Lower lobe of right lung (tissue), 2 donors: ENCODE measurements at regions not wholly inside any gene's neighbourhood (a gene's known extent, or its start where the extent isn't known, plus 50 kb on each side); places are given as distances from the start of the nearest gene placed in this dataset.
"Not testable (repeated sequence)": the region's sequence is repeated elsewhere in the genome, so short reads cannot be mapped to it uniquely, and the experiment has no call there.

Source experiments
- ATAC-seq, 2 donors: fragments of 200-7000 bp; cut with Tn5 transposase; one replicate each; pipeline ENCODE4 v1.9.1; 2020 to 2022; ENCODE audit warnings: mild to moderate bottlenecking in 2 of 2, moderate library complexity in 2 of 2
- DNase-seq: peaks from one replicate; pipeline ENCODE4 v3.0.0-alpha.2; 2020
- H3K27ac ChIP-seq: fragments of 200-600 bp; one replicate; pipeline ENCODE4 v1.8.0; 2022
- H3K27me3 ChIP-seq: fragments of 200-600 bp; one replicate; pipeline ENCODE4 v1.8.0; 2022; ENCODE audit warnings: low read depth
- H3K36me3 ChIP-seq: fragments of 200-600 bp; one replicate; pipeline ENCODE4 v1.8.0; 2022; ENCODE audit warnings: mild to moderate bottlenecking
- H3K4me1 ChIP-seq: fragments of 200-600 bp; one replicate; pipeline ENCODE4 v1.8.0; 2022
- H3K4me3 ChIP-seq: fragments of 200-600 bp; one replicate; pipeline ENCODE4 v1.8.0; 2022; ENCODE audit warnings: mild to moderate bottlenecking
- H3K9me3 ChIP-seq: fragments of 200-600 bp; one replicate; pipeline ENCODE4 v1.8.0; 2022
- CTCF ChIP-seq: fragments of 200-600 bp; IDR thresholded peaks from one replicate; pipeline ENCODE4 v1.8.0; 2022; ENCODE audit warnings: antibody characterized with exemption, mild to moderate bottlenecking
- intact Hi-C: fragments of 100-400 bp; cut with DNase I; formaldehyde crosslinking; loops from one replicate; pipeline ENCODE4 v1.11.0; 2022
- donor health status: DM: no; HTN: yes; CAD: no; lungs with severe emphysema.

- Histone ChIP-seq H3K9me3 (no peaks in the 10 kb centered on the region), H3K27me3 (no peaks in the 10 kb centered on the region), H3K36me3 (no peaks in the 10 kb centered on the region), H3K27ac (no peak overlapping the region), H3K4me1 (no peaks in the 10 kb centered on the region), H3K4me3 (no peak overlapping the region)
- no peak for ATAC-seq
- no peak for TF ChIP-seq CTCF
- no peak for DNase-seq
- intact Hi-C loops: no loop called here
Measured at GRCh38 chr5:25241981-25242380, 597.2 kb upstream of the CDH10 start.

- H3K27ac ChIP-seq, H3K27me3 ChIP-seq, H3K9me3 ChIP-seq, H3K4me3 ChIP-seq, H3K36me3 ChIP-seq, DNase-seq, ATAC-seq, H3K4me1 ChIP-seq, intact Hi-C loops: not testable (repeated sequence)
Measured at GRCh38 chr5:25238720-25239119, 593.9 kb upstream of the CDH10 start.

- no peaks in the 10 kb centered on the region for H3K36me3 ChIP-seq
- no peak overlapping the region for H3K27ac ChIP-seq
- ATAC-seq (no peak), DNase-seq (no peak)
- no peaks in the 10 kb centered on the region for H3K4me1 ChIP-seq
- TF ChIP-seq CTCF: no peak
- no peak overlapping the region for H3K4me3 ChIP-seq
- H3K9me3 ChIP-seq: no peaks in the 10 kb centered on the region
- no peaks in the 10 kb centered on the region for H3K27me3 ChIP-seq
- intact Hi-C loops: no loop called here
Measured at GRCh38 chr5:25224316-25224982, 579.7 kb upstream of the CDH10 start.

GRCh38 chr5:25199902-25200301 lies 555.1 kb upstream of the CDH10 start:
- H3K4me3 ChIP-seq, H3K9me3 ChIP-seq, H3K27me3 ChIP-seq, H3K27ac ChIP-seq, intact Hi-C loops, ATAC-seq, H3K36me3 ChIP-seq, DNase-seq, H3K4me1 ChIP-seq: not testable (repeated sequence)

GRCh38 chr5:25190521-25191000 lies 545.8 kb upstream of the CDH10 start:
- Histone ChIP-seq H3K9me3 (no peaks in the 10 kb centered on the region), H3K4me1 (no peaks in the 10 kb centered on the region), H3K27ac (no peak overlapping the region), H3K36me3 (no peaks in the 10 kb centered on the region), H3K27me3 (no peaks in the 10 kb centered on the region), H3K4me3 (no peak overlapping the region)
- peak in 1 of 2 donors; percentile 25 for ATAC-seq
- DNase-seq: no peak
- TF ChIP-seq CTCF: no peak
- intact Hi-C loops: no loop called here

- ATAC-seq: no peak
- no peak overlapping the region for H3K27ac ChIP-seq
- TF ChIP-seq CTCF: no peak
- H3K4me1 ChIP-seq: no peaks in the 10 kb centered on the region
- H3K9me3 ChIP-seq: no peaks in the 10 kb centered on the region
- no peak overlapping the region for H3K4me3 ChIP-seq
- no peaks in the 10 kb centered on the region for H3K36me3 ChIP-seq
- intact Hi-C loops: no loop called here
- no peak for DNase-seq
- H3K27me3 ChIP-seq: no peaks in the 10 kb centered on the region
Measured at GRCh38 chr5:25181249-25181648, 536.5 kb upstream of the CDH10 start.

- intact Hi-C loops, H3K36me3 ChIP-seq, DNase-seq, H3K27ac ChIP-seq, H3K4me3 ChIP-seq, ATAC-seq, H3K27me3 ChIP-seq, H3K4me1 ChIP-seq, H3K9me3 ChIP-seq: not testable (repeated sequence)
Measured at GRCh38 chr5:25162616-25163015, 517.8 kb upstream of the CDH10 start.
